ENCODE measurements at regions not wholly inside any gene's neighbourhood (a gene's known extent, or its start where the extent isn't known, plus 50 kb on each side); places are given as distances from the start of the nearest gene placed in this dataset.

DNA sequence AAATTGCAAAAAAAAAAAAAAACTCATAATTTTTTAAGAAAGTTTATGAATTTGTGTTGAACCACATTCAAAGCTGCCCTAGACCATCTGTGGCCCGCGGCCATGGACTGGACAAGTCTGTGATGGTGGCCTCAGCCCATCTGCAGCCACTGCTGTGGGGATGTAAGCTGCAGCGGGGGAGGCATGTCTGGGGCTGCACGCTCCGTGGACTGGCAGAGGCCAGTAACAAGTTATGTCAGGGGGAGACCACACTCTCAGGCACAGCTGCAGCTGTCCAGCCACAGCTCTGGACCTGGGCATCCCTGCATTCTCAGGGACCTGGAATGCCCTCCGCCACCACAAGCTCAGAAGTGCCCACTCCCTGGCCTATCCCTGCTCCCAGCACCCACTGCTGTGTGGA, 1272.3 kb upstream of the CDH9 start:
- Histone ChIP-seq H3K79me1 (replicated peaks; ENCODE audit: low read length, poor library complexity, severe bottlenecking) (no peaks in the 10 kb centered on the region), H2BK12ac (ENCODE audit: low read length in 2 of 2) (no peak overlapping the region), H4K91ac (ENCODE audit: low read length) (peak overlapping the region; percentile 25), H3K18ac (ENCODE audit: low read depth in 1 of 2, low read length in 2 of 2) (no peak overlapping the region), H3K4me2 (ENCODE audit: low read length, poor library complexity, severe bottlenecking) (no peak overlapping the region), H3K23ac (ENCODE audit: low read length in 2 of 2) (no peak overlapping the region), H3K36me3 (ENCODE audit: control insufficient read depth in 1 of 2, insufficient read depth in 2 of 2, low read depth in 1 of 2, low read length in 2 of 2) (peaks cover 0 to 4% of the 10 kb centered on the region in 2 experiments), H2AK5ac (ENCODE audit: low read length, severe bottlenecking) (no peak overlapping the region), H2AFZ (ENCODE audit: low read depth, low read length) (no peak overlapping the region), H2BK5ac (ENCODE audit: low read depth, low read length, poor library complexity, severe bottlenecking) (no peak overlapping the region), H3K4ac (ENCODE audit: low read depth in 1 of 2, low read length in 2 of 2) (no peak overlapping the region), H3K14ac (ENCODE audit: low read length in 2 of 2) (peak overlapping the region in 1 of 2 experiments; percentile 4), H3K27me3 (ENCODE audit: control insufficient read depth in 1 of 2, insufficient read depth in 1 of 2, low read length in 2 of 2) (no peaks in the 10 kb centered on the region), H3K9ac (ENCODE audit: low read length) (no peak overlapping the region), H3K9me3 (ENCODE audit: control insufficient read depth, low read length) (peaks cover 4% of the 10 kb centered on the region), H2BK15ac (ENCODE audit: low read depth, poor library complexity, severe bottlenecking) (no peak overlapping the region), H3K4me1 (ENCODE audit: control insufficient read depth, insufficient read depth, low read depth, low read length) (peaks cover 2% of the 10 kb centered on the region), H4K8ac (ENCODE audit: low read length) (no peak overlapping the region), H3K27ac (ENCODE audit: low read length, poor library complexity, severe bottlenecking) (no peak overlapping the region), H3K4me3 (ENCODE audit: insufficient read depth in 1 of 2, low read depth in 1 of 2, low read length in 2 of 2) (no peak overlapping the region), H2BK120ac (ENCODE audit: low read depth, low read length) (no peak overlapping the region)
- WGBS, result 95% methylated on average over 6 of the region's 6 CpGs
- no peak for DNase-seq

DNA sequence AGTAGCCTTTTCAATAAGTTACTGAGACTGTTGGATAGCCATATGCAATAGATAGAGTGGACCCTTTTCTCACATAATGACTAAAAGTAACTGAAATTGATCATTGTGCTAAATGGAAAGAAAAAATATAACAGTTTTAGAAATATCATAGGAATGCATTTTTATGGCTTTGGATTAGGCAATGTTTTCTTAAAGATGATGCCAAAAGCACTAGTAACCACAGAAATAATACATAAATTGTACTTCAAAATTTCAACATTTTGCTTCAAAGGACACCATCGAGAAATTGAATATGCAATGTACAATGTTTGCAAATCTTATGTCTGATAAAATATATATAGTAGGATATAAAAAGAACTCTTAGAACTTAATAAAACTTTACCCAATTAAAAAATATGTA, 1267.5 kb upstream of the CDH9 start:
- no CpG with 5 or more reads among the region's 1 CpG for WGBS
- no peak overlapping the region for H4K8ac ChIP-seq (ENCODE audit: low read length)
- peaks cover 17% of the 10 kb centered on the region for H3K9me3 ChIP-seq (ENCODE audit: control insufficient read depth, low read length)
- H3K23ac ChIP-seq (ENCODE audit: low read length in 2 of 2), result no peak overlapping the region
- no peak overlapping the region for H2BK12ac ChIP-seq (ENCODE audit: low read length in 2 of 2)
- H2AK5ac ChIP-seq (ENCODE audit: low read length, severe bottlenecking), result no peak overlapping the region
- no peak overlapping the region for H4K91ac ChIP-seq (ENCODE audit: low read length)
- H2BK15ac ChIP-seq (ENCODE audit: low read depth, poor library complexity, severe bottlenecking), result no peak overlapping the region
- no peak overlapping the region for H3K4me2 ChIP-seq (ENCODE audit: low read length, poor library complexity, severe bottlenecking)
- no peaks in the 10 kb centered on the region for H3K79me1 ChIP-seq (replicated peaks; ENCODE audit: low read length, poor library complexity, severe bottlenecking)
- no peak overlapping the region for H3K9ac ChIP-seq (ENCODE audit: low read length)
- H2BK120ac ChIP-seq (ENCODE audit: low read depth, low read length), result no peak overlapping the region
- peaks cover 0 to 4% of the 10 kb centered on the region in 2 experiments for H3K36me3 ChIP-seq (ENCODE audit: control insufficient read depth in 1 of 2, insufficient read depth in 2 of 2, low read depth in 1 of 2, low read length in 2 of 2)
- H3K27me3 ChIP-seq (ENCODE audit: control insufficient read depth in 1 of 2, insufficient read depth in 1 of 2, low read length in 2 of 2), result no peaks in the 10 kb centered on the region
- H3K14ac ChIP-seq (ENCODE audit: low read length in 2 of 2), result no peak overlapping the region
- DNase-seq, result no peak
- H3K18ac ChIP-seq (ENCODE audit: low read depth in 1 of 2, low read length in 2 of 2), result no peak overlapping the region
- no peak overlapping the region for H3K27ac ChIP-seq (ENCODE audit: low read length, poor library complexity, severe bottlenecking)
- no peak overlapping the region for H3K4me3 ChIP-seq (ENCODE audit: insufficient read depth in 1 of 2, low read depth in 1 of 2, low read length in 2 of 2)
- H3K4ac ChIP-seq (ENCODE audit: low read depth in 1 of 2, low read length in 2 of 2), result no peak overlapping the region
- H3K4me1 ChIP-seq (ENCODE audit: control insufficient read depth, insufficient read depth, low read depth, low read length), result peaks cover 1% of the 10 kb centered on the region
- no peak overlapping the region for H2BK5ac ChIP-seq (ENCODE audit: low read depth, low read length, poor library complexity, severe bottlenecking)
- no peak overlapping the region for H2AFZ ChIP-seq (ENCODE audit: low read depth, low read length)

DNA sequence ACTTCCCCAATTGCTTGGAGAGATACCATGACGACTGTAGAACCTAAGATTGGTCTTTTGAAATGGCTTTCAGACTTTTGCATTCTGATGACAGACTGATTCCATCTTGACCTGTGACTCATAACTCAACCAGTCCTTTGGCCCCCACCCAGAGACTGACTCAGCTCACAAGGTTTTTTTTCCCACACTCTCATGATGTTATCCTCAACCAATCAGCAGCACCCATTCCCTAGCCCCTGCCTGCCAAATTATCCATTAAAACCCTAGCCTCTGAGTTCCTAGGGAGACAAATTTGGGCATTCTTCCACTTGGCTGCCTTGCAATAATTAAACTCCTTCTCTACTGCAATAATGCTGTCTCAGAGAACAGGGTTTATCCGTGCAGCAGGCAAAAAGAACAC, 1263.3 kb upstream of the CDH9 start:
- Histone ChIP-seq H3K36me3 (ENCODE audit: control insufficient read depth in 1 of 2, insufficient read depth in 2 of 2, low read depth in 1 of 2, low read length in 2 of 2) (no peaks in the 10 kb centered on the region), H3K9me3 (ENCODE audit: control insufficient read depth, low read length) (peaks cover 23% of the 10 kb centered on the region), H2BK5ac (ENCODE audit: low read depth, low read length, poor library complexity, severe bottlenecking) (no peak overlapping the region), H3K14ac (ENCODE audit: low read length in 2 of 2) (no peak overlapping the region), H2BK15ac (ENCODE audit: low read depth, poor library complexity, severe bottlenecking) (no peak overlapping the region), H4K8ac (ENCODE audit: low read length) (no peak overlapping the region), H2AK5ac (ENCODE audit: low read length, severe bottlenecking) (no peak overlapping the region), H3K23ac (ENCODE audit: low read length in 2 of 2) (no peak overlapping the region), H3K4me2 (ENCODE audit: low read length, poor library complexity, severe bottlenecking) (no peak overlapping the region), H2BK12ac (ENCODE audit: low read length in 2 of 2) (no peak overlapping the region), H3K27me3 (ENCODE audit: control insufficient read depth in 1 of 2, insufficient read depth in 1 of 2, low read length in 2 of 2) (no peaks in the 10 kb centered on the region), H2BK120ac (ENCODE audit: low read depth, low read length) (no peak overlapping the region), H3K4me1 (ENCODE audit: control insufficient read depth, insufficient read depth, low read depth, low read length) (no peaks in the 10 kb centered on the region), H3K79me1 (replicated peaks; ENCODE audit: low read length, poor library complexity, severe bottlenecking) (no peaks in the 10 kb centered on the region), H3K18ac (ENCODE audit: low read depth in 1 of 2, low read length in 2 of 2) (no peak overlapping the region), H3K27ac (ENCODE audit: low read length, poor library complexity, severe bottlenecking) (no peak overlapping the region), H2AFZ (ENCODE audit: low read depth, low read length) (no peak overlapping the region), H3K4ac (ENCODE audit: low read depth in 1 of 2, low read length in 2 of 2) (no peak overlapping the region), H3K4me3 (ENCODE audit: insufficient read depth in 1 of 2, low read depth in 1 of 2, low read length in 2 of 2) (no peak overlapping the region), H4K91ac (ENCODE audit: low read length) (no peak overlapping the region), H3K9ac (ENCODE audit: low read length) (no peak overlapping the region)
- 12% methylated on average over 1 of the region's 2 CpGs for WGBS
- peak; percentile 63 for DNase-seq

DNA sequence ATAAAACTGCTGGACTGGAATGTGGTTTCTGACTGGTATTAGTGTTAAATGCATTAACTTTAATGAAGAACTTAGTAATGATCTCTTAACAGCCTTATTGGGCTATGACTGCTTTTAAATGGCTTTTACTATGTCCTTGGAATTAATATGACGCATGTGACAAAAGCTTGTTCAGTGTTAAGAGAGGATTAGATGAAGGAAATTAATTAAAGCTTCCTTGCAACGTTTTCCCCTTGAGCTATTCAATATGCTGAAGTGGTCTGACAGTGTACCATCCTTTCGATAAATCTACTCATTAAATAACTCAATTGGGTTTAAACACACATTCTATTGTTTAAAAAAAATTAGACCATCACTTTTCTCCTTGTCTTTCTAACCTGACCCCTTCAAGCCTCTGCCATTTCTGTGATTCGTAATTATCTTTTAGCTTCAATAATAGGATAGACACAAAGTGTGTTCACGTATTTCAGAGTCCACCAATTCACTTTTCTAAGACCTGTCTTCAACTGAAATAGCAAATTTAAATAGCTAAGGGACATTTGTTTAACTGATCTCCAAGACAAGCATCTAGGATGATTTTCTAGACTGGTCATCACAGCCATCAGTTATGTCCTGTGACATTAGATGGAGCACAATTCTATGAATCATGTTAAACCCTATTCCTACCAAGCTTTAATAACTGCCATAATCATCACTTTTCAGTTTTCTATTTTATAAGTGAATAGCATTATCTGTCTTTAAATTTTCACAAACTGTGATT, 1258.0 kb upstream of the CDH9 start:
- Histone ChIP-seq H3K4me1 (ENCODE audit: control insufficient read depth, insufficient read depth, low read depth, low read length) (no peaks in the 10 kb centered on the region), H3K27ac (ENCODE audit: low read length, poor library complexity, severe bottlenecking) (no peak overlapping the region), H3K18ac (ENCODE audit: low read depth in 1 of 2, low read length in 2 of 2) (no peak overlapping the region), H2BK120ac (ENCODE audit: low read depth, low read length) (no peak overlapping the region), H3K27me3 (ENCODE audit: control insufficient read depth in 1 of 2, insufficient read depth in 1 of 2, low read length in 2 of 2) (no peaks in the 10 kb centered on the region), H2AK5ac (ENCODE audit: low read length, severe bottlenecking) (no peak overlapping the region), H3K14ac (ENCODE audit: low read length in 2 of 2) (no peak overlapping the region), H4K91ac (ENCODE audit: low read length) (no peak overlapping the region), H3K9me3 (ENCODE audit: control insufficient read depth, low read length) (peaks cover 8% of the 10 kb centered on the region), H2BK15ac (ENCODE audit: low read depth, poor library complexity, severe bottlenecking) (no peak overlapping the region), H4K8ac (ENCODE audit: low read length) (no peak overlapping the region), H3K9ac (ENCODE audit: low read length) (no peak overlapping the region), H3K4me2 (ENCODE audit: low read length, poor library complexity, severe bottlenecking) (no peak overlapping the region), H2BK5ac (ENCODE audit: low read depth, low read length, poor library complexity, severe bottlenecking) (no peak overlapping the region), H2AFZ (ENCODE audit: low read depth, low read length) (no peak overlapping the region), H3K23ac (ENCODE audit: low read length in 2 of 2) (no peak overlapping the region), H3K79me1 (replicated peaks; ENCODE audit: low read length, poor library complexity, severe bottlenecking) (no peaks in the 10 kb centered on the region), H2BK12ac (ENCODE audit: low read length in 2 of 2) (no peak overlapping the region), H3K4ac (ENCODE audit: low read depth in 1 of 2, low read length in 2 of 2) (no peak overlapping the region), H3K36me3 (ENCODE audit: control insufficient read depth in 1 of 2, insufficient read depth in 2 of 2, low read depth in 1 of 2, low read length in 2 of 2) (no peaks in the 10 kb centered on the region), H3K4me3 (ENCODE audit: insufficient read depth in 1 of 2, low read depth in 1 of 2, low read length in 2 of 2) (no peak overlapping the region)
- no peak for DNase-seq
- WGBS, result 85% methylated on average over 5 of the region's 5 CpGs
